ENCODE measurements at regions not wholly inside any gene's neighbourhood (a gene's known extent, or its start where the extent isn't known, plus 50 kb on each side); places are given as distances from the start of the nearest gene placed in this dataset.

GRCh38 chr2:226466124-226466523 lies 333.5 kb downstream of the IRS1 start:
- Histone ChIP-seq H3K27ac (ENCODE audit: low read depth in 1 of 2, low read length in 1 of 2) (no peak overlapping the region), H3K27me3 (ENCODE audit: control insufficient read depth in 3 of 3, insufficient read depth in 3 of 3, low read length in 2 of 3) (no peaks in the 10 kb centered on the region), H3K4me1 (ENCODE audit: control insufficient read depth in 5 of 5, insufficient read depth in 5 of 5, low read length in 5 of 5) (peaks cover 0 to 4% (median 0%) of the 10 kb centered on the region in 5 donors), H3K4me3 (no peak overlapping the region), H3K9me3 (ENCODE audit: control insufficient read depth in 4 of 4, insufficient read depth in 3 of 4, low read length in 3 of 4) (no peaks in the 10 kb centered on the region), H3K9ac (ENCODE audit: insufficient read depth in 1 of 2, low read length in 2 of 2) (no peak overlapping the region), H3K36me3 (ENCODE audit: control insufficient read depth in 4 of 4, insufficient read depth in 4 of 4, low read length in 4 of 4) (no peaks in the 10 kb centered on the region)
- DNase-seq, result no peak
- no peak for TF ChIP-seq CTCF (IDR thresholded peaks at IDR 0.05; ENCODE audit: control extremely low read depth, extremely low read depth)
- 78 to 92% methylated on average over 1 of the region's 1 CpG for WGBS, 2 donors
- ATAC-seq (ENCODE audit: insufficient read depth, low FRiP score), result no peak

DNA sequence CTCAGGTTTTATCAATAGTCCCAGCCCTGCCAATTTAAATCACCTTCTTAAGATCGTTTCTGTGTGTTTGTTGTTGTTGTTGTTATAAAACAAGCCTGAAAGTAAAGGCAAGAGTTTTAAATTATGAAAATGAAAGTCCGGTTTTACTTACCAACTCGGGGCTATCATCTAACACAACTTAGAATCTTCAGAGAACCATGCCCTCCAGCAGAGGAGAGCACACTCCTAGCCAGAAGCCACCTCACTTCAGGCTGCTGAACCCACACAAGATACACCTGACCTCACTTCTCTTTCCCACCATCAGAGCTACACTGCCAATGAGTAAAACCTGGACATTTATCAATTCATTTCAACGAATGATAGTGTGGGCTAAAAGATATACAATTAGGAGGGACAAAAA lies 335.2 kb downstream of the IRS1 start:
- ATAC-seq (ENCODE audit: insufficient read depth, low FRiP score) (no peak), DNase-seq (no peak)
- Histone ChIP-seq H3K27ac (ENCODE audit: low read depth in 1 of 2, low read length in 1 of 2) (no peak overlapping the region), H3K9me3 (ENCODE audit: control insufficient read depth in 4 of 4, insufficient read depth in 3 of 4, low read length in 3 of 4) (no peaks in the 10 kb centered on the region), H3K27me3 (ENCODE audit: control insufficient read depth in 3 of 3, insufficient read depth in 3 of 3, low read length in 2 of 3) (no peaks in the 10 kb centered on the region), H3K4me3 (no peak overlapping the region), H3K9ac (ENCODE audit: insufficient read depth in 1 of 2, low read length in 2 of 2) (no peak overlapping the region), H3K4me1 (ENCODE audit: control insufficient read depth in 5 of 5, insufficient read depth in 5 of 5, low read length in 5 of 5) (peaks cover 0 to 4% (median 0%) of the 10 kb centered on the region in 5 donors), H3K36me3 (ENCODE audit: control insufficient read depth in 4 of 4, insufficient read depth in 4 of 4, low read length in 4 of 4) (no peaks in the 10 kb centered on the region)
- no peak for TF ChIP-seq CTCF (IDR thresholded peaks at IDR 0.05; ENCODE audit: control extremely low read depth, extremely low read depth)
- 70 to 79% methylated on average over 4 of the region's 4 CpGs for WGBS, 2 donors

DNA sequence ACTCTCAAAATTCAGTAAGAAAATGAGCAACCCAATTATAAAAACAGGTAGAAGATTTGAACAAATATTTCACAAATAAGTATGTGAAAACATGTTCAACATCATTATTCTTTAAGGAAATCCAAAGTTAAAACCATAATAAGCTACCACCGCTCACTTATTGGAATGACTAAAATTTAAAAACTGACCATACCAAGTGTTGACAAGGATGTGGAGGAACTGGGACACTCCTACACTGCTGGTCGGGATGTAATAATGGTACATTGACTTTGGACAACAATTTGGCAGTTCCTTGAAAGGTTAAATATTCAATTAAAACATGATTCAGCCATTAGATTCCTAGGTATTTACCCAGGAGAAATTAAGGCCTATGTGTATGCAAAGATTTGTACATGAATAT lies 336.5 kb downstream of the IRS1 start:
- ATAC-seq (ENCODE audit: insufficient read depth, low FRiP score), result no peak

More for the DNA sequence above, 336.5 kb downstream of the IRS1 start:
- Histone ChIP-seq H3K36me3 (ENCODE audit: control insufficient read depth in 4 of 4, insufficient read depth in 4 of 4, low read length in 4 of 4) (no peaks in the 10 kb centered on the region), H3K27me3 (ENCODE audit: control insufficient read depth in 3 of 3, insufficient read depth in 3 of 3, low read length in 2 of 3) (no peaks in the 10 kb centered on the region), H3K4me1 (ENCODE audit: control insufficient read depth in 5 of 5, insufficient read depth in 5 of 5, low read length in 5 of 5) (peaks cover 0 to 4% (median 0%) of the 10 kb centered on the region in 5 donors), H3K4me3 (no peak overlapping the region), H3K27ac (ENCODE audit: low read depth in 1 of 2, low read length in 1 of 2) (no peak overlapping the region), H3K9ac (ENCODE audit: insufficient read depth in 1 of 2, low read length in 2 of 2) (no peak overlapping the region), H3K9me3 (ENCODE audit: control insufficient read depth in 4 of 4, insufficient read depth in 3 of 4, low read length in 3 of 4) (no peaks in the 10 kb centered on the region)
- TF ChIP-seq CTCF (IDR thresholded peaks at IDR 0.05; ENCODE audit: control extremely low read depth, extremely low read depth), result no peak
- no peak for DNase-seq
- 92 to 94% methylated on average over 2 of the region's 2 CpGs for WGBS, 2 donors

All from lung (tissue), 11 donors.